ENCODE measurements at regions not wholly inside any gene's neighbourhood (a gene's known extent, or its start where the extent isn't known, plus 50 kb on each side); places are given as distances from the start of the nearest gene placed in this dataset.

DNA sequence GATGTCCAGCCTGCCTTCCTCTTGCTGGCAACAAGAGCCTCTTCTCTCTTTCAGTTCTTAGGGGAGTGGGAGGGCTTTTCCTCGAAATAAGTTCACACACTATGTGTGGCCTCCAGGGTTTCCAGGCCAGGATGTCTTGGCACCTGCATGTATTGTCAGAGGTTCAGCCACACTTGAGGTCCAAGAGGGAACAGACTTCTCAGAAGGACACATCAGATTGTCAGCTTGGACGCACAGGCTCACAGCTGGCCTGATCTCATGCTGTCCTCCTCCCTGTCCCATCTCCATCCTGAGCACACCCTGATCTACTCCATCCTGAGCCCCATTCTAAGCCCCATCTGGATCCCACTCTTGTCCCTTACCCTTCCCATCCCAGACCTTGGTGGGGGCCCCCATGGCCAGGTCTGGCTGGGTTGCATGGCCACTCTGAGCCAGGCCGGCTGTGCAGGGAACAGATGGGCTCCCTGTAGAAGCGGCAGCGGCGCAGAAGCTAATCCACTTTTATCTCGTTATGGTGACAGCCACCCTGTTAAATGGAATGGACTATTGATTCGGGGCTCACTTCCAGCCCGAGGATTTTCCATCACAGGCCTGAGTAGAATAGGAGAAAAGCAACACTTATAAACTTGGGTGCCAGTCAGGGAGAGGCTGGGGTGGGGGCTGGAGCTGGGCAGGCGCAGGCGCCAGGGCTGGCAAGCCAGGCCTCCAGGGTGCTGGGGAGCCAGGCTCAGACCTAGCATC lies 85.1 kb upstream of the CSF3R start:
- TF ChIP-seq POLR2A (IDR thresholded peaks at IDR 0.05; ENCODE audit: low read length) (no peak), GATA1 (IDR thresholded peaks at IDR 0.05; ENCODE audit: low read depth, low read length) (no peak)

Data from erythroblast (primary cell).